ENCODE measurements at regions not wholly inside any gene's neighbourhood (a gene's known extent, or its start where the extent isn't known, plus 50 kb on each side); places are given as distances from the start of the nearest gene placed in this dataset.
A peak's percentile ranks its signal among the peaks of the same experiment; 100 is the strongest.

DNA sequence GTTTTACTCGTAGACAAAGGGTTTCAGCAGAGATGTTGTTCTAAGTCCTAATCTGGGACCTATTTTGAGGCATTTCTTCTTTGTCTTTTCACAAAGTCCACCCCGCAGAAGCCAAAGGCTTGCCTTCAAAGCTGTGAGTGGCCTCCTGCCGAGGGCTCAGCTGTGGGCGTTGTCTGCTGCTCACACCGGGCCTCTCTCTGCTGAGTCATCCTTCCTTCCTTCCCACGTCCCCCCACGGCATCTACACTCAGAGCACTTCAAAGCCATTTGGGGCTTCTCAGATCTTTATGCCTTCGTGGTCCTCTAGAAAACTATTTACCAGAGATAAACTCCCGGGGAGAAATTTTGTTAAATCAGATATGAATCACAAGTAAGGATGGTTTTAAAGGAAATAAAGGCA is 115.9 kb upstream of the TMPO start (continued):
- TF ChIP-seq ATF3 (IDR thresholded peaks at IDR 0.05) (peak; percentile 64; the same call in 1 of the 2 replicates), ATF3 (CRISPR knock-in tag; conservative IDR thresholded peaks at IDR 0.05) (no peak), RB1 (IDR thresholded peaks at IDR 0.05; ENCODE audit: low read depth) (no peak), NBN (IDR thresholded peaks at IDR 0.05; ENCODE audit: low read depth) (no peak), ETS1 (conservative IDR thresholded peaks at IDR 0.05; ENCODE audit: control insufficient read depth, low read depth, low read length) (no peak), MTA3 (IDR thresholded peaks at IDR 0.05; ENCODE audit: borderline replicate concordance) (no peak), RBM14 (IDR thresholded peaks at IDR 0.05; ENCODE audit: borderline replicate concordance, insufficient read depth, low read depth, low read length) (no peak), SPI1 (IDR thresholded peaks at IDR 0.05; ENCODE audit: borderline replicate concordance, low read depth, low read length) (no peak), ZKSCAN1 (IDR thresholded peaks at IDR 0.05; ENCODE audit: low read depth, low read length) (no peak), BCOR (IDR thresholded peaks at IDR 0.05) (no peak), YBX1 (IDR thresholded peaks at IDR 0.05) (no peak), ETV6 (IDR thresholded peaks at IDR 0.05; ENCODE audit: borderline replicate concordance in 1 of 2, low read depth in 2 of 2, low read length in 1 of 2) (no peak), ETV6 (CRISPR knock-in tag; IDR thresholded peaks at IDR 0.05; ENCODE audit: borderline replicate concordance) (no peak), IFI16 (CRISPR knock-in tag; IDR thresholded peaks at IDR 0.05) (no peak), ZNF699 (CRISPR knock-in tag; IDR thresholded peaks at IDR 0.05; ENCODE audit: insufficient replicate concordance) (no peak), CBX3 (IDR thresholded peaks at IDR 0.05; ENCODE audit: borderline replicate concordance in 1 of 2, low read length in 2 of 2) (peak in 1 of 2 experiments; percentile 69; a peak in 1 of 3 replicates), TFE3 (CRISPR knock-in tag; IDR thresholded peaks at IDR 0.05) (no peak), SRSF7 (optimal IDR thresholded peaks at IDR 0.05; ENCODE audit: low read depth, low read length) (no peak)
- TF ChIP-seq, protein P1, sequence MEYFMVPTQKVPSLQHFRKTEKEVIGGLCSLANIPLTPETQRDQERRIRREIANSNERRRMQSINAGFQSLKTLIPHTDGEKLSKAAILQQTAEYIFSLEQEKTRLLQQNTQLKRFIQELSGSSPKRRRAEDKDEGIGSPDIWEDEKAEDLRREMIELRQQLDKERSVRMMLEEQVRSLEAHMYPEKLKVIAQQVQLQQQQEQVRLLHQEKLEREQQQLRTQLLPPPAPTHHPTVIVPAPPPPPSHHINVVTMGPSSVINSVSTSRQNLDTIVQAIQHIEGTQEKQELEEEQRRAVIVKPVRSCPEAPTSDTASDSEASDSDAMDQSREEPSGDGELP (CRISPR knock-in tag; IDR thresholded peaks at IDR 0.05; ENCODE audit: borderline replicate concordance): no peak
- TF ChIP-seq, protein P2, sequence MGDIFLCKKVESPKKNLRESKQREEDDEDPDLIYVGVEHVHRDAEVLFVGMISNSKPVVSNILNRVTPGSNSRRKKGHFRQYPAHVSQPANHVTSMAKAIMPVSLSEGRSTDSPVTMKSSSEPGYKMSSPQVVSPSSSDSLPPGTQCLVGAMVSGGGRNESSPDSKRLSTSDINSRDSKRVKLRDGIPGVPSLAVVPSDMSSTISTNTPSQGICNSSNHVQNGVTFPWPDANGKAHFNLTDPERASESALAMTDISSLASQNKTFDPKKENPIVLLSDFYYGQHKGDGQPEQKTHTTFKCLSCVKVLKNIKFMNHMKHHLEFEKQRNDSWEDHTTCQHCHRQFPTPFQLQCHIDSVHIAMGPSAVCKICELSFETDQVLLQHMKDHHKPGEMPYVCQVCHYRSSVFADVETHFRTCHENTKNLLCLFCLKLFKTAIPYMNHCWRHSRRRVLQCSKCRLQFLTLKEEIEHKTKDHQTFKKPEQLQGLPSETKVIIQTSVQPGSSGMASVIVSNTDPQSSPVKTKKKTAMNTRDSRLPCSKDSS (IDR thresholded peaks at IDR 0.05; ENCODE audit: low read depth, partially characterized antibody): no peak
- TF ChIP-seq, protein P3, sequence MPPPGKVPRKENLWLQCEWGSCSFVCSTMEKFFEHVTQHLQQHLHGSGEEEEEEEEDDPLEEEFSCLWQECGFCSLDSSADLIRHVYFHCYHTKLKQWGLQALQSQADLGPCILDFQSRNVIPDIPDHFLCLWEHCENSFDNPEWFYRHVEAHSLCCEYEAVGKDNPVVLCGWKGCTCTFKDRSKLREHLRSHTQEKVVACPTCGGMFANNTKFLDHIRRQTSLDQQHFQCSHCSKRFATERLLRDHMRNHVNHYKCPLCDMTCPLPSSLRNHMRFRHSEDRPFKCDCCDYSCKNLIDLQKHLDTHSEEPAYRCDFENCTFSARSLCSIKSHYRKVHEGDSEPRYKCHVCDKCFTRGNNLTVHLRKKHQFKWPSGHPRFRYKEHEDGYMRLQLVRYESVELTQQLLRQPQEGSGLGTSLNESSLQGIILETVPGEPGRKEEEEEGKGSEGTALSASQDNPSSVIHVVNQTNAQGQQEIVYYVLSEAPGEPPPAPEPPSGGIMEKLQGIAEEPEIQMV (tag; conservative IDR thresholded peaks at IDR 0.05; ENCODE audit: low read depth): no peak

Data from K562 (cell line).